H1 (cell line): ENCODE measurements at regions not wholly inside any gene's neighbourhood (a gene's known extent, or its start where the extent isn't known, plus 50 kb on each side); places are given as distances from the start of the nearest gene placed in this dataset.

Experiments used
- CTCF ChIA-PET: fragments of 300-600 bp; sonication (Branson Sonifier 250); formaldehyde crosslinking; loops from one replicate; lab custom pipeline; 2021; ENCODE audit not compliant: partially characterized antibody; lab: Charles Lee
- POLR2A ChIA-PET: fragments of 300-600 bp; sonication (Branson Sonifier 250); formaldehyde crosslinking; loops from one replicate; lab custom pipeline; 2021; ENCODE audit warnings: inconsistent platforms; ENCODE audit not compliant: partially characterized antibody; lab: Charles Lee
- DNase-seq, 2 experiments: peaks; one replicate each; pipeline versions ENCODE4 v3.0.0 to v3.0.0-alpha.2; 2010 to 2022; ENCODE audit warnings: low spot score in 2 of 2, low read depth in 1 of 2, mixed read lengths in 1 of 2
- FAIRE-seq: peaks from 2 replicates; lab custom pipeline; 2011; peaks lifted over from hg19 to GRCh38; lab: Jason Lieb, UNC
- H2AFZ ChIP-seq: 2 replicates; pipeline ENCODE4 v1.8.1; 2012; ENCODE audit warnings: low read length, inconsistent platforms
- H2AK5ac ChIP-seq: 2 replicates; pipeline ENCODE4 v1.6.1; 2013; ENCODE audit warnings: low read depth, low read length
- H2BK120ac ChIP-seq: replicated peaks from 2 replicates; pipeline ENCODE3; 2013; ENCODE audit warnings: low read depth, low read length, inconsistent platforms
- H2BK12ac ChIP-seq: 2 replicates; pipeline ENCODE4 v1.6.1; 2013; ENCODE audit warnings: low read depth, low read length
- H2BK15ac ChIP-seq: 2 replicates; pipeline ENCODE4 v1.6.1; 2013; ENCODE audit warnings: low read length
- H2BK20ac ChIP-seq: 2 replicates; pipeline ENCODE4 v1.6.1; 2013; ENCODE audit warnings: low read length
- H2BK5ac ChIP-seq: 2 replicates; pipeline ENCODE4 v1.6.1; 2013; ENCODE audit warnings: low read depth, low read length
- H3K14ac ChIP-seq: 2 replicates; pipeline ENCODE4 v1.6.1; 2013; ENCODE audit warnings: inconsistent platforms; ENCODE audit not compliant: insufficient read length
- H3K18ac ChIP-seq: 2 replicates; pipeline ENCODE4 v1.6.1; 2013; ENCODE audit warnings: low read length; ENCODE audit errors: extremely low read depth
- H3K23ac ChIP-seq: 2 replicates; pipeline ENCODE4 v1.6.1; 2013; ENCODE audit warnings: inconsistent platforms; ENCODE audit not compliant: insufficient read length
- H3K23me2 ChIP-seq: 2 replicates; pipeline ENCODE4 v1.6.1; 2013; ENCODE audit warnings: low read depth, low read length
- H3K27ac ChIP-seq: 2 replicates; pipeline ENCODE4 v1.6.1; 2011; ENCODE audit warnings: low read depth, low read length, inconsistent platforms
- H3K27me3 ChIP-seq, 4 experiments: replicated peaks in 1 of 4; 1 replicate in 1 of 4; 2 replicates in 3 of 4; pipeline versions ENCODE4 v1.6.1 to v1.8.1; 2011 to 2013; ENCODE audit warnings: low read length in 3 of 4, mild to moderate bottlenecking in 3 of 4, inconsistent platforms in 2 of 4, mixed read lengths in 2 of 4, moderate library complexity in 1 of 4; ENCODE audit not compliant: control insufficient read depth in 3 of 4, insufficient read depth in 3 of 4; ENCODE audit errors: extremely low read depth in 1 of 4
- H3K36me3 ChIP-seq, 4 experiments: 2 replicates each; pipeline versions ENCODE4 v1.6.1 to v1.8.1; 2011 to 2013; ENCODE audit warnings: mild to moderate bottlenecking in 4 of 4, low read length in 3 of 4, moderate library complexity in 2 of 4, control low read depth in 1 of 4, inconsistent platforms in 1 of 4; ENCODE audit not compliant: insufficient read depth in 4 of 4, control insufficient read depth in 2 of 4
- H3K4ac ChIP-seq: replicated peaks from 2 replicates; pipeline ENCODE3; 2013; ENCODE audit warnings: low read length, low read depth, mixed read lengths, inconsistent platforms; ENCODE audit not compliant: insufficient read length
- H3K4me1 ChIP-seq, 4 experiments: replicated peaks in 1 of 4; 1 replicate in 1 of 4; 2 replicates in 3 of 4; pipeline versions ENCODE4 v1.6.1 to v1.8.1; 2011 to 2013; ENCODE audit warnings: low read length in 3 of 4, inconsistent platforms in 2 of 4, mixed read lengths in 1 of 4; ENCODE audit not compliant: insufficient read depth in 4 of 4, control insufficient read depth in 3 of 4
- H3K4me2 ChIP-seq, 2 experiments: 2 replicates each; pipeline versions ENCODE4 v1.6.1 to v1.8.1; 2011 to 2013; ENCODE audit warnings: low read depth in 2 of 2, low read length in 2 of 2, control low read depth in 1 of 2, inconsistent platforms in 1 of 2, mild to moderate bottlenecking in 1 of 2; ENCODE audit not compliant: insufficient read depth in 1 of 2
- H3K4me3 ChIP-seq, 4 experiments: fragments of 200-600, 300-600 bp in 1 of 4; sonication (generic), shearing (Covaris generic), sonication (Bioruptor Twin) in 1 of 4; 2 replicates each; pipeline versions ENCODE4 v1.5.1 to v1.8.1; 2011 to 2016; ENCODE audit warnings: low read length in 4 of 4, low read depth in 3 of 4, control low read depth in 2 of 4, inconsistent platforms in 2 of 4, mild to moderate bottlenecking in 2 of 4, mixed read lengths in 1 of 4, moderate library complexity in 1 of 4; ENCODE audit not compliant: insufficient read depth in 2 of 4; ENCODE audit errors: extremely low read depth in 1 of 4
- H3K56ac ChIP-seq: replicated peaks from 2 replicates; pipeline ENCODE3; 2013; ENCODE audit warnings: low read depth, mild to moderate bottlenecking, mixed read lengths, low read length, inconsistent platforms; ENCODE audit not compliant: insufficient read length
- H3K79me1 ChIP-seq: 2 replicates; pipeline ENCODE4 v1.6.1; 2013; ENCODE audit warnings: low read depth, low read length, control low read depth
- H3K79me2 ChIP-seq, 2 experiments: 2 replicates each; pipeline versions ENCODE4 v1.6.1 to v1.8.1; 2012 to 2013; ENCODE audit warnings: low read length in 2 of 2, mild to moderate bottlenecking in 2 of 2, inconsistent platforms in 1 of 2; ENCODE audit not compliant: insufficient read depth in 2 of 2, control insufficient read depth in 1 of 2
- H3K9ac ChIP-seq, 4 experiments: replicated peaks in 1 of 4; 1 replicate in 1 of 4; 2 replicates in 3 of 4; pipeline versions ENCODE4 v1.6.1 to v1.8.1; 2011 to 2013; ENCODE audit warnings: low read depth in 3 of 4, low read length in 3 of 4, control low read depth in 2 of 4, mild to moderate bottlenecking in 2 of 4, moderate library complexity in 2 of 4, inconsistent platforms in 1 of 4; ENCODE audit errors: extremely low read depth in 1 of 4
- H3K9me3 ChIP-seq, 2 experiments: 2 replicates each; pipeline versions ENCODE4 v1.6.1 to v1.8.1; 2012 to 2013; ENCODE audit warnings: mild to moderate bottlenecking in 2 of 2, moderate library complexity in 2 of 2, control low read depth in 1 of 2, inconsistent platforms in 1 of 2, low read depth in 1 of 2, low read length in 1 of 2, mixed read lengths in 1 of 2; ENCODE audit not compliant: insufficient read depth in 2 of 2
- H4K20me1 ChIP-seq, 2 experiments: replicated peaks in 1 of 2; 2 replicates each; pipeline versions ENCODE3 to v1.8.1; 2011 to 2013; ENCODE audit warnings: inconsistent platforms in 2 of 2, low read length in 2 of 2, mild to moderate bottlenecking in 1 of 2; ENCODE audit not compliant: insufficient read depth in 2 of 2, control insufficient read depth in 1 of 2
- H4K5ac ChIP-seq: 2 replicates; pipeline ENCODE4 v1.6.1; 2013; ENCODE audit warnings: low read length, low read depth, mixed read lengths, inconsistent platforms; ENCODE audit not compliant: insufficient read length
- H4K8ac ChIP-seq: 2 replicates; pipeline ENCODE4 v1.8.0; 2013; ENCODE audit warnings: mild to moderate bottlenecking, moderate library complexity, low read length, inconsistent platforms; ENCODE audit not compliant: insufficient read depth; ENCODE audit errors: extremely low read depth
- H4K91ac ChIP-seq: replicated peaks from 2 replicates; pipeline ENCODE3; 2013; ENCODE audit warnings: low read length, mixed read lengths, inconsistent platforms; ENCODE audit not compliant: insufficient read length
- CHD1 ChIP-seq: IDR thresholded peaks from 2 replicates; pipeline ENCODE4 v1.6.1; 2012; ENCODE audit warnings: low read depth, low read length, improper control_type of control experiment
- CTBP2 ChIP-seq: IDR thresholded peaks from 2 replicates; pipeline ENCODE4 v1.7.0; 2011; ENCODE audit warnings: borderline replicate concordance, mild to moderate bottlenecking, moderate library complexity, mixed read lengths, low read length; ENCODE audit not compliant: insufficient read depth, insufficient read length
- EZH2 ChIP-seq: fragments of 200-600 bp; sonication (generic); IDR thresholded peaks from 2 replicates; pipeline ENCODE4 v1.7.1; 2012; ENCODE audit warnings: low read depth, mild to moderate bottlenecking, moderate library complexity, low read length, inconsistent platforms; ENCODE audit not compliant: severe bottlenecking
- JUN ChIP-seq: IDR thresholded peaks from 2 replicates; pipeline ENCODE4 v1.6.1; 2011; ENCODE audit warnings: low read depth, mild to moderate bottlenecking, improper control_type of control experiment, low read length
- PHF8 ChIP-seq: fragments of 200-600 bp; sonication (generic); conservative IDR thresholded peaks from 2 replicates; pipeline ENCODE4 v1.7.1; 2012; ENCODE audit warnings: low read depth, mild to moderate bottlenecking, inconsistent platforms, low read length, moderate library complexity
- POLR2AphosphoS5 ChIP-seq: IDR thresholded peaks from 2 replicates; pipeline ENCODE4 v1.6.1; 2011; ENCODE audit warnings: low read depth, low read length
- SIRT6 ChIP-seq: IDR thresholded peaks from one replicate; pipeline ENCODE4 v1.7.1; 2012; ENCODE audit warnings: low read length, inconsistent platforms
- SP4 ChIP-seq: IDR thresholded peaks from 2 replicates; pipeline ENCODE4 v1.6.1; 2012; ENCODE audit warnings: low read length, inconsistent platforms
- USF2 ChIP-seq: IDR thresholded peaks from 2 replicates; pipeline ENCODE4 v1.6.1; 2011; ENCODE audit warnings: low read length, improper control_type of control experiment
- WGBS, 2 experiments: shearing (Covaris generic) in 1 of 2; methylation state at CpG; one replicate each; pipeline versions ENCODE4 v1.1.6 to v1.1.7; 2013 to 2015; ENCODE audit warnings: low lambda C conversion rate in 2 of 2, mixed read lengths in 2 of 2, inconsistent platforms in 1 of 2, low coverage in 1 of 2, missing lambda C conversion rate in 1 of 2; ENCODE audit not compliant: insufficient replicate concordance in 2 of 2, insufficient coverage in 1 of 2, insufficient read length in 1 of 2; ENCODE audit errors: extremely low coverage in 1 of 2, missing lambda C conversion rate in 1 of 2; 5-methylcytosine and 5-hydroxymethylcytosine counted together

- H3K14ac ChIP-seq, result no peak overlapping the region
- H3K79me2 ChIP-seq, result no peaks in the 10 kb centered on the region
- CTCF ChIA-PET, result interaction anchor here (0.6 kb wide), 2 partner anchors 393 to 1496 kb away, joined by 3 to 4 read pairs; no protein-coding TSS in a partner anchor
- H2AFZ ChIP-seq, result peak overlapping the region; percentile 30; the same call in 1 of the 2 replicates
- H4K8ac ChIP-seq, result no peak overlapping the region
- DNase-seq, result no peak
- no peak overlapping the region for H3K23ac ChIP-seq
- no peak overlapping the region for H2BK12ac ChIP-seq
- H3K4me2 ChIP-seq, result no peak overlapping the region
- no peaks in the 10 kb centered on the region for H3K27me3 ChIP-seq
- H2BK20ac ChIP-seq, result no peak overlapping the region
- no peak overlapping the region for H3K18ac ChIP-seq
- no peak overlapping the region for H3K56ac ChIP-seq
- H3K4me1 ChIP-seq, result no peaks in the 10 kb centered on the region; a peak in 2 of 7 replicates
- no peak overlapping the region for H2BK5ac ChIP-seq
- H4K20me1 ChIP-seq, result no peaks in the 10 kb centered on the region
- peaks cover 0 to 4% of the 10 kb centered on the region in 2 experiments; a peak in 1 of 4 replicates for H3K9me3 ChIP-seq
- TF ChIP-seq USF2, result no peak
- TF ChIP-seq SP4, result no peak
- no peak for TF ChIP-seq JUN
- TF ChIP-seq PHF8, result no peak
- TF ChIP-seq SIRT6, result no peak
- TF ChIP-seq POLR2AphosphoS5, result no peak
- TF ChIP-seq CTBP2, result no peak
- no peak for TF ChIP-seq EZH2
- TF ChIP-seq CHD1, result no peak
- TF ChIP-seq, all 59 proteins: peak for 0
- FAIRE-seq, result no peak
- no peak overlapping the region for H3K9ac ChIP-seq
- whole genome bisulfite sequencing, 2 experiments, result 88% methylated on average over 4 of the region's 4 CpGs; no CpG with 5 or more reads in 1 of the 2 experiments
- POLR2A ChIA-PET, result no interaction called here
- no peak overlapping the region for H4K91ac ChIP-seq
- H3K23me2 ChIP-seq, result no peaks in the 10 kb centered on the region
- H3K4ac ChIP-seq, result no peak overlapping the region
- no peaks in the 10 kb centered on the region for H3K79me1 ChIP-seq
- no peak overlapping the region for H3K27ac ChIP-seq
- no peaks in the 10 kb centered on the region for H3K36me3 ChIP-seq
- no peak overlapping the region for H3K4me3 ChIP-seq
- H4K5ac ChIP-seq, result no peak overlapping the region
- no peak overlapping the region for H2AK5ac ChIP-seq
- H2BK120ac ChIP-seq, result no peak overlapping the region
- H2BK15ac ChIP-seq, result no peak overlapping the region
These were observed 102.7 kb upstream of the C7orf33 start for GRCh38 chr7:148487912-148488311.
